ENCODE measurements at regions not wholly inside any gene's neighbourhood (a gene's known extent, or its start where the extent isn't known, plus 50 kb on each side); places are given as distances from the start of the nearest gene placed in this dataset.
"Not testable (repeated sequence)": the region's sequence is repeated elsewhere in the genome, so short reads cannot be mapped to it uniquely, and the experiment has no call there.

GRCh38 chr19:31892060-31892459 is 453.4 kb upstream of the ZNF507 start (continued):
- no peak for TF ChIP-seq KDM4A (IDR thresholded peaks at IDR 0.05; ENCODE audit: low read depth, low read length, severe bottlenecking)
- TF ChIP-seq USF2 (IDR thresholded peaks at IDR 0.05; ENCODE audit: low read length): no peak
- TF ChIP-seq SAP30 (IDR thresholded peaks at IDR 0.05; ENCODE audit: insufficient read depth, insufficient replicate concordance, low read length): no peak
- no peak for TF ChIP-seq YY1 (IDR thresholded peaks at IDR 0.05; ENCODE audit: low read depth, low read length)

- H4K5ac ChIP-seq (ENCODE audit: insufficient read length, low read depth, low read length); H2BK120ac ChIP-seq (replicated peaks; ENCODE audit: low read depth, low read length); H3K79me2 ChIP-seq (ENCODE audit: control insufficient read depth in 1 of 2, insufficient read depth in 2 of 2, low read length in 2 of 2); H3K36me3 ChIP-seq (ENCODE audit: control insufficient read depth in 2 of 4, insufficient read depth in 4 of 4, low read length in 3 of 4); H3K4me3 ChIP-seq (ENCODE audit: extremely low read depth in 1 of 4, insufficient read depth in 2 of 4, low read depth in 3 of 4, low read length in 4 of 4); H2BK12ac ChIP-seq (ENCODE audit: low read depth, low read length); H2BK5ac ChIP-seq (ENCODE audit: low read depth, low read length); H3K4ac ChIP-seq (replicated peaks; ENCODE audit: insufficient read length, low read depth, low read length); H2AK5ac ChIP-seq (ENCODE audit: low read depth, low read length); POLR2A ChIA-PET (ENCODE audit: partially characterized antibody); H4K91ac ChIP-seq (replicated peaks; ENCODE audit: insufficient read length, low read length); H3K9me3 ChIP-seq (ENCODE audit: insufficient read depth in 2 of 2, low read depth in 1 of 2, low read length in 1 of 2); H4K20me1 ChIP-seq (replicated peaks in 1 of 2; ENCODE audit: control insufficient read depth in 1 of 2, insufficient read depth in 2 of 2, low read length in 2 of 2); H3K4me2 ChIP-seq (ENCODE audit: insufficient read depth in 1 of 2, low read depth in 2 of 2, low read length in 2 of 2); H3K14ac ChIP-seq (ENCODE audit: insufficient read length); DNase-seq (ENCODE audit: low read depth in 1 of 2, low spot score in 2 of 2); H3K79me1 ChIP-seq (ENCODE audit: low read depth, low read length); H2BK20ac ChIP-seq (ENCODE audit: low read length); H3K18ac ChIP-seq (ENCODE audit: extremely low read depth, low read length); H3K23ac ChIP-seq (ENCODE audit: insufficient read length); H3K27me3 ChIP-seq (replicated peaks in 1 of 4; ENCODE audit: control insufficient read depth in 3 of 4, extremely low read depth in 1 of 4, insufficient read depth in 3 of 4, low read length in 3 of 4); H3K4me1 ChIP-seq (replicated peaks in 1 of 4; ENCODE audit: control insufficient read depth in 3 of 4, insufficient read depth in 4 of 4, low read length in 3 of 4); H2BK15ac ChIP-seq (ENCODE audit: low read length); H3K27ac ChIP-seq (ENCODE audit: low read depth, low read length); H3K9ac ChIP-seq (replicated peaks in 1 of 4; ENCODE audit: extremely low read depth in 1 of 4, low read depth in 3 of 4, low read length in 3 of 4); H3K23me2 ChIP-seq (ENCODE audit: low read depth, low read length); H2AFZ ChIP-seq (ENCODE audit: low read length); H3K56ac ChIP-seq (replicated peaks; ENCODE audit: insufficient read length, low read depth, low read length); H4K8ac ChIP-seq (ENCODE audit: extremely low read depth, insufficient read depth, low read length); FAIRE-seq: not testable (repeated sequence)
- CTCF ChIA-PET (ENCODE audit: partially characterized antibody): interaction anchor here (0.6 kb wide), 1 partner anchor 46 kb away, joined by 4 read pairs; no protein-coding TSS in a partner anchor
- 89% methylated on average over 4 of the region's 4 CpGs; no CpG with 5 or more reads in 1 of the 2 experiments for WGBS, 2 experiments (ENCODE audit: extremely low coverage in 1 of 2, insufficient coverage in 1 of 2, insufficient read length in 1 of 2, insufficient replicate concordance in 2 of 2, low coverage in 1 of 2, low lambda C conversion rate in 2 of 2, missing lambda C conversion rate in 1 of 2)
These were observed 451.9 kb upstream of the ZNF507 start for GRCh38 chr19:31893491-31893890.
